ENCODE measurements at regions not wholly inside any gene's neighbourhood (a gene's known extent, or its start where the extent isn't known, plus 50 kb on each side); places are given as distances from the start of the nearest gene placed in this dataset.

DNA sequence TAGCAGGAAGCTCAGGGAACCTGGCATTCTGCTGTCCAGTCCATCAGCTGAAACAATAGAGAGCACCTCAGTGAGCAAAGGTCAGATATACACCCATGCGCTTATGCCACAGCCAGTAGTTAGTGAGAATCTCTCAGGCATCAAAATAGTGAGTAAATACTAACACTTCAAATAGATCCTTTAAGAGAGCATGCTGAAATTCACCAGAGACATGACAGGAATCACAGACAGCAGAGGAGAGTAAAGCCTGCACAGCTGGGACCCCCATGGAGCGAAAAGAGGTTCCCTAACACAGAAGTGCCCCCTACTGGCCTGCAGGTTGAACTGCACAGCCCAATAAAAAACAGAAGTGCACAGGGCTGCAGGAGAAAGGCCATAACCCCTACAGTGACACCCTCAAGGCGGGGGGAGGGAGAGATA, 57.6 kb upstream of the ANTXRL start:
- peak; percentile 24 to 40 for DNase-seq

DNA sequence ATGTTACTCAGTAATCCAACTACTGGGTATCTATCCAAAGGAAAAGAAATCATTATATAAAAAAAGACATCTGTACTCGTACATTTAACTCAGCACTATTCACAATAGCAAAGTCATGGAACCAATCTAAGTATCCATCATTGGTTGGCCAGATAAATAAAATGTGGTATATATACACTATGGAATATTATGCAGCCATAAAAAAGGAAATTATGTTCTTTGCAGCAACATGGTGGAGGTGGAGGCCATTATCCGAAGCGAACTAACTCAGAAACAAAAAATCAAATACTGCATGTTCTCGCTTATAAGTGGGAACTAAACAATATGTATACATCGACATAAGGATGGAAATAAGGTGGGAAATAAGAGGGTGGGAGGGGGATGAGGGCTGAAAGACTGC, 56.2 kb upstream of the ANTXRL start:
- no peak for DNase-seq

GRCh38 chr10:46231087-46231486, 55.7 kb upstream of the ANTXRL start:
- peak in 1 of 2 experiments; percentile 2 for DNase-seq

DNA sequence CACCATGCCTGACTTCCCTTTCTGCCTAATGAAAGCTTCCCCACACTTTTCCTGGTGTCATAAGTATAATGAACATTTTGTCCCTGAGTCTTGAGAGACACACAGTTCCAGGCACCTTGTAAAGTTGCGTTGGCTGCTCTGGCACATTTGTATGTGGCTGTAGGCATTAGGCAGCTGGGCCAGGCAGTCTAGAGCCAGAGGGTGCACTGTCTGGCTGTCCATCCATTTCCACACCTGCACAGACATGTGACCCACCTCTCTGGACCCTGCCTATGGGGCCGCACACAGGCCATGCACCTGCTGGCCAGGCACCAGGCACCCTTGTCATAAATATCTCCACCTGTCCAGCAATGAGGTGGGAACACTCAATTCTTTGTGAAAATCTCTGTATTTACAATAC, 54.7 kb upstream of the ANTXRL start:
- peak in 1 of 2 experiments; percentile 1 for DNase-seq

DNA sequence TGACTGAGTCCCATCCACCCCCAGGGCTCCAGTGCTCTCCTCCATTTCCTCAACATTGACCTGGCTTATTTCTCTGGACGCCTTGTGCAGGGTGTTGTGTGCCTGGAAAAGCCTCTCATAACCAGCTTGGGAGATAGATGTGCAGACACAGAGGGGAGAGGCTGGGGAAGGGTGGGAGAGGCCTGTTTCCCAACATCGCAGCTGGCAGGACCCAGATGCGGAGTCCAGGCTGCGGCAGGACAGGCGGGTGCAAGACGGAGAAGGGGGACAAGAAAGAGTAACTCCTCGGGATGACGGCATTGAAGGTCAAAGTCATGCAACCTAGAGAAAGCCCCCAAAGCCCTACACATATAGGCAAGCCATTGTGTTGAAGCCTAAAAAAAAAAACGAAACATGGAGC, 54.1 kb upstream of the ANTXRL start:
- no peak for DNase-seq

GRCh38 chr10:46233181-46233580, 53.6 kb upstream of the ANTXRL start:
- DNase-seq, result peak in 1 of 2 experiments; percentile 2

DNA sequence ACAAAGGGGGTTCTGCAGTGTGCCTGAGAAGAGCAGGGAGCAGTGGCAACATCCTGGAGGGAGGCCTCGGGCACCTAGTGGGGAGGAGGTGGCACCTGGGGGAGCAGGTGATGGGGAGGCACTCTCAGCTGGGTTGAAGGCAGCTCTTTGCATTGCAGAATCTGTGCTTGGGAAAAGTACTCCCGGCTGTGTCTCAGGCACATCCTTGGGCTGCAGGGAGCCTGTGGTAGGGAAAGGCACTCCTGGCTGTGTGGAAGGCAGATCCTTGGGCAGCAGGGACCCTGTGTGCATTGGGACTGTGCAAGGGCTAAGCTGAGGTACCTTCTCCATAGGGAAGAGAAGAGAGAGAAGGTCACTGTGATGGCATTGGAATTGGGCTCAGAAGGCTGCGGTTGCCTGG, 52.8 kb upstream of the ANTXRL start:
- DNase-seq, result peak in 1 of 2 experiments; percentile 2

DNA sequence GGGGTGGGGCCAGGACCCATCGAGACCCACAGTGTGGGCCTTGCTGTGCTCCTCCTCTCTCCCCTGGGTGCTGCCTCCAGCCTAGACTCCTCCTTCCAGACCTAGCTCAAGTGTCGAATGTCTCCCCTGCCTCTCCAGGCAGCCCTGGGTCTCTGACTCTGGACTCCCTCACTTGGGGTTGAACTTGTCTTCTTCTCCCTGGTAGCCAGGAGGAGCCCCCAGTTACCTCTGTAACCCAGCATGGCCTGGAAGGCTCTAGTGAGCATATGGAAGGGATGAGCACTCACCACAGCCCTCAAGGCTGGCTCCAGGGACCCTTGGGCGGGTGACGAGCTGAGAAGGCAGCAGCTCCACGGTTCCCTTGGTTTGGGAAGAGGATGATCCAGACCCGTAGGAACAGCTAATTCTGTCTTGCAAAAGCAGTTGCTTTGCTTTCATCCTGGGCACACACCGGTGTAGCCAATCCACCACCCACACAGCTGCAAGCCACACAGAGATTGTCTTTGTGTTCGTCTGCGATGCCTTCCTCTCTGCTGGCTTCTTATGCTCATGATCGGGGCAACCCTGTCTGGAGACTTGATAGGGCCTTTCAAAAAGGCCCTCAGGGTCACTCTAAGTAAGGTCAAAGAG, 52.3 kb upstream of the ANTXRL start:
- peak in 1 of 2 experiments; percentile 1 for DNase-seq

GRCh38 chr10:46235705-46236545, 50.9 kb upstream of the ANTXRL start:
- peak in 1 of 2 experiments; percentile 1 for DNase-seq

DNA sequence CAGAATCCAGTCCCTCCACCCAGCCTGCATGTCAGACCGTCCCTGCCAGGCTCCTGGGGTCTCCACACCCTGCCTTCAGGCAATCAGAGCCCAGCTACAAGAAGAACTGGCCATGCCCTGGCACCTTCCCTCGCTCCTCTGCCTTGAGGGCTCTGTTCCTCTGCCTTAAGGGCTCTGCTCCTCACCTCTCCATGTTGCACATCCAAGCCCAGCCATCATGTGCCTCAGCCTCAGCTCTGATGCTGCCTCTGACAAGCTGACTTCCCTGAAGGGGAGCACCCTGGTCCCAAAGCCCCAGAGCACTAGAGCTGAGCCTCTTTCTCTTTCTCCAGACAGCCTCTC, 50.3 kb upstream of the ANTXRL start:
- DNase-seq, result peak in 1 of 2 experiments; percentile 2

- DNase-seq, result peak in 1 of 2 experiments; percentile 1
These were observed 49.7 kb upstream of the ANTXRL start for GRCh38 chr10:46236941-46237681.
